Hindlimb muscle (tissue), 1 donor: ENCODE measurements at regions not wholly inside any gene's neighbourhood (a gene's known extent, or its start where the extent isn't known, plus 50 kb on each side); places are given as distances from the start of the nearest gene placed in this dataset.
A peak's percentile ranks its signal among the peaks of the same experiment; 100 is the strongest.
"Not testable (repeated sequence)": the region's sequence is repeated elsewhere in the genome, so short reads cannot be mapped to it uniquely, and the experiment has no call there.

Experiments
- DNase-seq: peaks from one replicate; pipeline ENCODE4 v3.0.0-alpha.2; 2013

- not testable (repeated sequence) for DNase-seq
Measured at GRCh38 chr5:177664737-177665136, 64.8 kb downstream of the B4GALT7 start.

- not testable (repeated sequence) for DNase-seq
Measured at GRCh38 chr5:177665172-177665571, 65.2 kb downstream of the B4GALT7 start.

GRCh38 chr5:177665960-177666359 is 66.0 kb downstream of the B4GALT7 start:
- DNase-seq = not testable (repeated sequence)

- not testable (repeated sequence) for DNase-seq
Measured at GRCh38 chr5:177671035-177671754, 71.3 kb downstream of the B4GALT7 start.

- peak; percentile 8 for DNase-seq
Measured at GRCh38 chr5:177671755-177672690, 72.1 kb downstream of the B4GALT7 start.
